Uterus (tissue), 2 donors: ENCODE measurements at regions not wholly inside any gene's neighbourhood (a gene's known extent, or its start where the extent isn't known, plus 50 kb on each side); places are given as distances from the start of the nearest gene placed in this dataset.

ENCODE experiments used
- POLR2A ChIP-seq, 2 donors: fragments of 450-650 bp; IDR thresholded peaks; one replicate each; pipeline ENCODE4 v1.6.1; 2016; ENCODE audit warnings: antibody characterized with exemption in 2 of 2, mild to moderate bottlenecking in 1 of 2, moderate library complexity in 1 of 2
- TF ChIP-seq, protein P1 (sequence below), 4 experiments: fragments of 200-600 bp in 2 of 4; fragments of 450-650 bp in 2 of 4; sonication (generic) in 2 of 4; IDR thresholded peaks; one replicate each; pipeline ENCODE4 v1.5.1; 2016 to 2019; ENCODE audit warnings: antibody characterized with exemption in 4 of 4, mild to moderate bottlenecking in 2 of 4, moderate library complexity in 1 of 4

GRCh38 chr2:172372436-172372835 lies 55.0 kb upstream of the ITGA6 start:
- no peak for TF ChIP-seq POLR2A (IDR thresholded peaks at IDR 0.05)
- TF ChIP-seq, protein P1, sequence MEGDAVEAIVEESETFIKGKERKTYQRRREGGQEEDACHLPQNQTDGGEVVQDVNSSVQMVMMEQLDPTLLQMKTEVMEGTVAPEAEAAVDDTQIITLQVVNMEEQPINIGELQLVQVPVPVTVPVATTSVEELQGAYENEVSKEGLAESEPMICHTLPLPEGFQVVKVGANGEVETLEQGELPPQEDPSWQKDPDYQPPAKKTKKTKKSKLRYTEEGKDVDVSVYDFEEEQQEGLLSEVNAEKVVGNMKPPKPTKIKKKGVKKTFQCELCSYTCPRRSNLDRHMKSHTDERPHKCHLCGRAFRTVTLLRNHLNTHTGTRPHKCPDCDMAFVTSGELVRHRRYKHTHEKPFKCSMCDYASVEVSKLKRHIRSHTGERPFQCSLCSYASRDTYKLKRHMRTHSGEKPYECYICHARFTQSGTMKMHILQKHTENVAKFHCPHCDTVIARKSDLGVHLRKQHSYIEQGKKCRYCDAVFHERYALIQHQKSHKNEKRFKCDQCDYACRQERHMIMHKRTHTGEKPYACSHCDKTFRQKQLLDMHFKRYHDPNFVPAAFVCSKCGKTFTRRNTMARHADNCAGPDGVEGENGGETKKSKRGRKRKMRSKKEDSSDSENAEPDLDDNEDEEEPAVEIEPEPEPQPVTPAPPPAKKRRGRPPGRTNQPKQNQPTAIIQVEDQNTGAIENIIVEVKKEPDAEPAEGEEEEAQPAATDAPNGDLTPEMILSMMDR (IDR thresholded peaks at IDR 0.05), result no peak
